GM12878 (cell line): ENCODE measurements at regions not wholly inside any gene's neighbourhood (a gene's known extent, or its start where the extent isn't known, plus 50 kb on each side); places are given as distances from the start of the nearest gene placed in this dataset.

Experiments
- ATAC-seq: fragments of 200-7000 bp; cut with Tn5 transposase; 3 replicates; pipeline ENCODE4 v1.9.1; 2020; ENCODE audit warnings: mild to moderate bottlenecking, moderate library complexity
- BruUV-seq: library from RNA; stranded (reverse); fragments of 400-500 nt; replicated peaks from 2 replicates; lab custom pipeline; 2021; lab: Mats Ljungman, UMichigan
- CTCF ChIA-PET: fragments of 300-600 bp; sonication (Branson Sonifier 250); formaldehyde crosslinking; extraction: SDS; loops from one replicate; lab custom pipeline; 2021; ENCODE audit warnings: inconsistent platforms; lab: Yijun Ruan, JAX
- POLR2A ChIA-PET: fragments of 350-600 bp; formaldehyde crosslinking; extraction: SDS; loops from one replicate; lab custom pipeline; 2021; ENCODE audit warnings: inconsistent platforms; lab: Charles Lee
- RAD21 ChIA-PET: fragments of 300-600 bp; sonication (Branson Sonifier 250); formaldehyde crosslinking; loops from one replicate; lab custom pipeline; 2023; ENCODE audit warnings: antibody characterized with exemption; ENCODE audit not compliant: unreplicated experiment; lab: Charles Lee
- SMC1A ChIA-PET: fragments of 300-600 bp; sonication (Branson Sonifier 250); formaldehyde crosslinking; loops from one replicate; lab custom pipeline; 2023; ENCODE audit not compliant: unreplicated experiment, uncharacterized antibody; lab: Charles Lee
- DNase-seq: peaks from one replicate; pipeline ENCODE4 v3.0.0-alpha.2; 2011; ENCODE audit warnings: low read depth, low spot score
- FAIRE-seq: peaks from 3 replicates; lab custom pipeline; 2011; peaks lifted over from hg19 to GRCh38; lab: Jason Lieb, UNC
- H2AFZ ChIP-seq: 2 replicates; pipeline ENCODE4 v1.6.0; 2011; ENCODE audit warnings: low read depth, low read length, control low read depth; ENCODE audit not compliant: control insufficient read depth
- H3K27ac ChIP-seq: 2 replicates; pipeline ENCODE4 v1.5.1; 2011; ENCODE audit warnings: control low read depth; ENCODE audit not compliant: control insufficient read depth, insufficient read depth
- H3K27me3 ChIP-seq, 2 experiments: replicated peaks in 1 of 2; 2 replicates each; pipeline versions ENCODE4 v1.6.0 to v1.6.1; 2011; ENCODE audit warnings: low read length in 1 of 2; ENCODE audit not compliant: control insufficient read depth in 2 of 2, insufficient read depth in 2 of 2
- H3K36me3 ChIP-seq, 2 experiments: 2 replicates each; pipeline ENCODE4 v1.5.1; 2011; ENCODE audit warnings: low read length in 1 of 2; ENCODE audit not compliant: control insufficient read depth in 2 of 2, insufficient read depth in 2 of 2
- H3K4me1 ChIP-seq: 2 replicates; pipeline ENCODE4 v1.6.1; 2011; ENCODE audit warnings: mild to moderate bottlenecking, low read length, moderate library complexity, mixed read lengths; ENCODE audit not compliant: control insufficient read depth, insufficient read depth
- H3K4me2 ChIP-seq: 2 replicates; pipeline ENCODE4 v1.6.0; 2011; ENCODE audit warnings: control low read depth; ENCODE audit not compliant: control insufficient read depth, insufficient read depth
- H3K4me3 ChIP-seq: fragments of 200-600 bp; sonication (generic); 2 replicates; pipeline ENCODE4 v1.5.1; 2016
- H3K79me2 ChIP-seq: 2 replicates; pipeline ENCODE4 v1.6.0; 2011; ENCODE audit warnings: low read length; ENCODE audit not compliant: control insufficient read depth, insufficient read depth
- H3K9ac ChIP-seq: 2 replicates; pipeline ENCODE4 v1.8.0; 2011; ENCODE audit warnings: low read length, control low read depth, mixed read lengths; ENCODE audit not compliant: control insufficient read depth, insufficient read depth
- H3K9me3 ChIP-seq: replicated peaks from 3 replicates; pipeline ENCODE4 v1.5.1; 2011; ENCODE audit warnings: mild to moderate bottlenecking, low read length; ENCODE audit not compliant: control insufficient read depth, insufficient read depth
- H4K20me1 ChIP-seq: 2 replicates; pipeline ENCODE4 v1.6.0; 2011; ENCODE audit not compliant: control insufficient read depth, insufficient read depth
- BCL11A ChIP-seq: IDR thresholded peaks from 2 replicates; pipeline ENCODE4 v1.6.1; 2011; ENCODE audit warnings: low read depth, low read length
- CHD1 ChIP-seq: IDR thresholded peaks from 2 replicates; pipeline ENCODE4 v1.6.1; 2012; ENCODE audit warnings: low read depth, low read length, improper control_type of control experiment
- FOXK2 ChIP-seq: fragments of 450-650 bp; IDR thresholded peaks from 2 replicates; pipeline ENCODE4 v1.6.1; 2017; ENCODE audit warnings: mild to moderate bottlenecking, moderate library complexity
- GABPA ChIP-seq: IDR thresholded peaks from 2 replicates; pipeline ENCODE4 v1.6.1; 2014; ENCODE audit warnings: antibody characterized with exemption, low read depth, mild to moderate bottlenecking, inconsistent platforms
- GATAD2B ChIP-seq: fragments of 450-650 bp; conservative IDR thresholded peaks from 2 replicates; pipeline ENCODE4 v1.6.1; 2017; ENCODE audit warnings: low read depth, mild to moderate bottlenecking, moderate library complexity
- MTA3 ChIP-seq: IDR thresholded peaks from 2 replicates; pipeline ENCODE4 v1.6.1; 2012; ENCODE audit warnings: low read length, inconsistent platforms, borderline replicate concordance
- MYB ChIP-seq: fragments of 150-350 bp; IDR thresholded peaks from 2 replicates; pipeline ENCODE4 v1.6.1; 2014; ENCODE audit warnings: mild to moderate bottlenecking, low read depth, low read length, borderline replicate concordance
- NRF1 ChIP-seq: conservative IDR thresholded peaks from 2 replicates; pipeline ENCODE4 v1.6.1; 2011; ENCODE audit warnings: mild to moderate bottlenecking, low read depth, low read length, improper control_type of control experiment
- SIX5 ChIP-seq: IDR thresholded peaks from 2 replicates; pipeline ENCODE4 v1.6.1; 2011; ENCODE audit warnings: mild to moderate bottlenecking, low read depth, low read length, moderate library complexity; ENCODE audit not compliant: severe bottlenecking
- SMAD5 ChIP-seq: IDR thresholded peaks from 2 replicates; pipeline ENCODE4 v1.6.1; 2016; ENCODE audit warnings: antibody characterized with exemption, low read depth
- SMC3 ChIP-seq: IDR thresholded peaks from 2 replicates; pipeline ENCODE4 v1.6.1; 2011; ENCODE audit warnings: low read length, improper control_type of control experiment, borderline replicate concordance
- TAF1 ChIP-seq: IDR thresholded peaks from 2 replicates; pipeline ENCODE4 v1.6.1; 2011; ENCODE audit warnings: mild to moderate bottlenecking, low read depth, low read length, borderline replicate concordance
- TCF7 ChIP-seq: IDR thresholded peaks from 2 replicates; pipeline ENCODE4 v1.6.1; 2014; ENCODE audit warnings: antibody characterized with exemption, borderline replicate concordance
- ZBED1 ChIP-seq: IDR thresholded peaks from 2 replicates; pipeline ENCODE4 v1.6.1; 2016; ENCODE audit warnings: borderline replicate concordance
- ZNF217 ChIP-seq: fragments of 450-650 bp; IDR thresholded peaks from 2 replicates; pipeline ENCODE4 v1.6.1; 2017; ENCODE audit warnings: antibody characterized with exemption, mild to moderate bottlenecking
- WGBS: methylation state at CpG from one replicate; pipeline ENCODE4 v1.1.6; 2016; ENCODE audit warnings: low lambda C conversion rate; ENCODE audit not compliant: insufficient replicate concordance, insufficient coverage; ENCODE audit errors: missing lambda C conversion rate; 5-methylcytosine and 5-hydroxymethylcytosine counted together
- in situ Hi-C: fragments of 300-500 bp; cut with MboI; formaldehyde crosslinking; loops from 9 replicates; pipeline ENCODE4 v1.14.3; 2018; ENCODE audit warnings: mixed read lengths
- intact Hi-C: fragments of 100-400 bp; cut with micrococcal nuclease; formaldehyde crosslinking; loops from one replicate; pipeline ENCODE4 v1.14.2; 2022; ENCODE audit not compliant: unreplicated experiment
- TF ChIP-seq, protein P1 (sequence below): fragments of 150-350 bp; IDR thresholded peaks from 2 replicates; pipeline ENCODE4 v1.6.1; 2016; ENCODE audit warnings: low read depth, low read length

GRCh38 chr19:30888937-30889336 lies 460.3 kb downstream of the TSHZ3 start:
- DNase-seq (no peak), ATAC-seq (no peak), FAIRE-seq (no peak)
- no peaks in the 10 kb centered on the region for H3K27me3 ChIP-seq
- TF ChIP-seq SMAD5 (no peak), NRF1 (no peak), GABPA (no peak), TAF1 (no peak), FOXK2 (no peak), ZNF217 (no peak), MYB (no peak), BCL11A (no peak), TCF7 (no peak), MTA3 (no peak), SIX5 (no peak), CHD1 (no peak), SMC3 (no peak), GATAD2B (no peak), ZBED1 (no peak)
- TF ChIP-seq, protein P1, sequence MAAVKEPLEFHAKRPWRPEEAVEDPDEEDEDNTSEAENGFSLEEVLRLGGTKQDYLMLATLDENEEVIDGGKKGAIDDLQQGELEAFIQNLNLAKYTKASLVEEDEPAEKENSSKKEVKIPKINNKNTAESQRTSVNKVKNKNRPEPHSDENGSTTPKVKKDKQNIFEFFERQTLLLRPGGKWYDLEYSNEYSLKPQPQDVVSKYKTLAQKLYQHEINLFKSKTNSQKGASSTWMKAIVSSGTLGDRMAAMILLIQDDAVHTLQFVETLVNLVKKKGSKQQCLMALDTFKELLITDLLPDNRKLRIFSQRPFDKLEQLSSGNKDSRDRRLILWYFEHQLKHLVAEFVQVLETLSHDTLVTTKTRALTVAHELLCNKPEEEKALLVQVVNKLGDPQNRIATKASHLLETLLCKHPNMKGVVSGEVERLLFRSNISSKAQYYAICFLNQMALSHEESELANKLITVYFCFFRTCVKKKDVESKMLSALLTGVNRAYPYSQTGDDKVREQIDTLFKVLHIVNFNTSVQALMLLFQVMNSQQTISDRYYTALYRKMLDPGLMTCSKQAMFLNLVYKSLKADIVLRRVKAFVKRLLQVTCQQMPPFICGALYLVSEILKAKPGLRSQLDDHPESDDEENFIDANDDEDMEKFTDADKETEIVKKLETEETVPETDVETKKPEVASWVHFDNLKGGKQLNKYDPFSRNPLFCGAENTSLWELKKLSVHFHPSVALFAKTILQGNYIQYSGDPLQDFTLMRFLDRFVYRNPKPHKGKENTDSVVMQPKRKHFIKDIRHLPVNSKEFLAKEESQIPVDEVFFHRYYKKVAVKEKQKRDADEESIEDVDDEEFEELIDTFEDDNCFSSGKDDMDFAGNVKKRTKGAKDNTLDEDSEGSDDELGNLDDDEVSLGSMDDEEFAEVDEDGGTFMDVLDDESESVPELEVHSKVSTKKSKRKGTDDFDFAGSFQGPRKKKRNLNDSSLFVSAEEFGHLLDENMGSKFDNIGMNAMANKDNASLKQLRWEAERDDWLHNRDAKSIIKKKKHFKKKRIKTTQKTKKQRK, result no peak
- H3K4me3 ChIP-seq, result no peak overlapping the region
- H3K9me3 ChIP-seq, result no peaks in the 10 kb centered on the region; the same call in 2 of the 3 replicates
- BruUV-seq, result no TSS peak
- intact Hi-C loops, result no loop called here
- WGBS, result 18% methylated on average over 2 of the region's 2 CpGs
- CTCF ChIA-PET, result no interaction called here
- H3K27ac ChIP-seq, result no peak overlapping the region
- no peaks in the 10 kb centered on the region for H4K20me1 ChIP-seq
- RAD21 ChIA-PET, result no interaction called here
- no peak overlapping the region for H3K4me2 ChIP-seq
- no peak overlapping the region for H2AFZ ChIP-seq
- POLR2A ChIA-PET, result no interaction called here
- H3K36me3 ChIP-seq, result no peaks in the 10 kb centered on the region
- SMC1A ChIA-PET, result no interaction called here
- no peaks in the 10 kb centered on the region for H3K4me1 ChIP-seq
- H3K9ac ChIP-seq, result no peak overlapping the region
- H3K79me2 ChIP-seq, result no peaks in the 10 kb centered on the region
- in situ Hi-C loops, result no loop called here
